Adrenal gland (tissue), 9 donors: ENCODE measurements at regions not wholly inside any gene's neighbourhood (a gene's known extent, or its start where the extent isn't known, plus 50 kb on each side); places are given as distances from the start of the nearest gene placed in this dataset.

Source experiments
- DNase-seq, 7 donors: peaks; one replicate each; pipeline ENCODE4 v3.0.0-alpha.2; 2019 to 2020
- H3K27ac ChIP-seq, 5 donors: fragments of 200-600 bp; sonication (generic) in 4 of 5; 1 replicate in 3 of 5; 2 replicates in 2 of 5; pipeline versions ENCODE4 v1.5.1 to v1.8.0; 2016 to 2020; ENCODE audit warnings: mild to moderate bottlenecking in 1 of 5
- H3K27me3 ChIP-seq: fragments of 200-600 bp; 2 replicates; pipeline ENCODE4 v1.8.0; 2021
- H3K36me3 ChIP-seq, 2 donors: fragments of 200-600 bp; replicated peaks in 1 of 2; 1 replicate in 1 of 2; 2 replicates in 1 of 2; pipeline versions ENCODE4 v1.5.1 to v1.8.0; 2018 to 2022
- H3K4me1 ChIP-seq, 2 donors: fragments of 200-600 bp; replicated peaks in 1 of 2; 1 replicate in 1 of 2; 2 replicates in 1 of 2; pipeline versions ENCODE4 v1.5.1 to v1.8.0; 2018 to 2021
- H3K4me3 ChIP-seq, 4 donors: fragments of 200-600 bp; sonication (generic) in 3 of 4; one replicate each; pipeline ENCODE4 v1.5.1; 2016 to 2018
- H3K9me3 ChIP-seq, 3 donors: fragments of 200-600 bp; sonication (generic) in 1 of 3; replicated peaks in 1 of 3; 1 replicate in 2 of 3; 2 replicates in 1 of 3; pipeline versions ENCODE4 v1.5.1 to v1.8.0; 2016 to 2021
- CTCF ChIP-seq, 6 experiments: fragments of 450-650 bp in 4 of 6; fragments of 200-600 bp in 2 of 6; sonication (generic) in 1 of 6; IDR thresholded peaks; 1 replicate in 5 of 6; 2 replicates in 1 of 6; pipeline versions ENCODE4 v1.5.1 to v1.8.0; 2016 to 2021; ENCODE audit warnings: antibody characterized with exemption in 6 of 6, mild to moderate bottlenecking in 2 of 6, moderate library complexity in 1 of 6
- POLR2A ChIP-seq, 2 donors: fragments of 450-650 bp; IDR thresholded peaks; one replicate each; pipeline ENCODE4 v1.6.1; 2017; ENCODE audit warnings: antibody characterized with exemption in 2 of 2, mild to moderate bottlenecking in 2 of 2, moderate library complexity in 1 of 2
- WGBS, 4 donors: extraction: QIAGEN DNeasy Blood & Tissue Kit in 2 of 4; methylation state at CpG; one replicate each; pipeline versions ENCODE4 v1.1.5 to v1.1.7; 2013 to 2017; 5-methylcytosine and 5-hydroxymethylcytosine counted together
- intact Hi-C, 2 donors: fragments of 100-400 bp; cut with DNase I; formaldehyde crosslinking; loops; one replicate each; pipeline versions ENCODE4 v1.14.1 to v1.15.0; 2022 to 2023
- donor health status: healthy with polysubstance abuse.
- donor health status: Bipolar disorder and iron deficiency.
- donor health status: DM: yes; HTN: yes; CAD: no.
- donor health status: DM: no; HTN: no; CAD: no.
- donor health status: DM: no; HTN: no; CAD: no.

GRCh38 chrY:15535784-15536511, 1011.6 kb downstream of the NLGN4Y start:
- H3K9me3 ChIP-seq, result no peaks in the 10 kb centered on the region
- no peaks in the 10 kb centered on the region for H3K36me3 ChIP-seq
- no peak overlapping the region for H3K27ac ChIP-seq
- H3K4me1 ChIP-seq, result no peaks in the 10 kb centered on the region
- 56 to 57% methylated on average over 4 of the region's 4 CpGs; no CpG with 5 or more reads in 2 of the 4 donors for WGBS, 4 donors
- H3K27me3 ChIP-seq, result no peaks in the 10 kb centered on the region
- no peak for DNase-seq
- TF ChIP-seq POLR2A (IDR thresholded peaks at IDR 0.05) (no peak), CTCF (IDR thresholded peaks at IDR 0.05) (no peak)
- intact Hi-C loops, result no loop called here
- H3K4me3 ChIP-seq, result no peak overlapping the region

DNA sequence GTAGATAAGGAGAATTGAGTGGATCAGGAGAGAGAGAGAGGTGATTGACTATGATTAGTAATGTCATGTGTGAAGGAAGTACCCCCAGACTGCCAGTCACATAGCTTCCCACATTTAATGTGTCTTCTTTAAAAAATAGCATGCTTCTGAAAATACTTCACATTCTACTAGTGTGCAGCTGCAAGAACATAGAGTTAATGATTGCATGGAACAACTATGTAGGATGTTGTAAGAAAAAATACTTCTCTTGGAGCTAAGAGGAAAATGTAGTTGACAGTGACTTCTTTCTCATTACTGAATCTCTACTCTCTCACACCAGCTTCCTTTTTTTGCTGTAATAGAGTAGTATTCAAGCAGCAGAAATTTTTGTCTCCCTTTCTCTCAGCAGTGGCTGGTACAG, 1016.2 kb downstream of the NLGN4Y start:
- Histone ChIP-seq H3K4me3 (no peak overlapping the region), H3K27me3 (no peaks in the 10 kb centered on the region), H3K9me3 (no peaks in the 10 kb centered on the region), H3K36me3 (no peaks in the 10 kb centered on the region), H3K27ac (no peak overlapping the region), H3K4me1 (no peaks in the 10 kb centered on the region)
- no peak for DNase-seq
- TF ChIP-seq CTCF (IDR thresholded peaks at IDR 0.05) (no peak), POLR2A (IDR thresholded peaks at IDR 0.05) (no peak)
- intact Hi-C loops, result no loop called here

- Histone ChIP-seq H3K4me3 (no peak overlapping the region), H3K27ac (no peak overlapping the region)
- DNase-seq, result no peak
Observed at GRCh38 chrY:15546177-15546754, 1021.9 kb downstream of the NLGN4Y start.

GRCh38 chrY:15552074-15552473, 1027.7 kb downstream of the NLGN4Y start:
- Histone ChIP-seq H3K4me3 (no peak overlapping the region), H3K9me3 (no peaks in the 10 kb centered on the region), H3K36me3 (no peaks in the 10 kb centered on the region), H3K27ac (no peak overlapping the region), H3K27me3 (no peaks in the 10 kb centered on the region), H3K4me1 (no peaks in the 10 kb centered on the region)
- TF ChIP-seq POLR2A (IDR thresholded peaks at IDR 0.05), result no peak
- no peak for TF ChIP-seq CTCF (IDR thresholded peaks at IDR 0.05)
- 67 to 68% methylated on average over 1 to 2 of the region's 2 CpGs; no CpG with 5 or more reads in 2 of the 4 donors for WGBS, 4 donors
- intact Hi-C loops, result no loop called here
- no peak for DNase-seq

More at GRCh38 chrY:15546177-15546754, 1021.9 kb downstream of the NLGN4Y start:
- H3K4me1 ChIP-seq, result no peaks in the 10 kb centered on the region
- no peaks in the 10 kb centered on the region for H3K9me3 ChIP-seq
- no peaks in the 10 kb centered on the region for H3K27me3 ChIP-seq
- intact Hi-C loops, result no loop called here
- WGBS, 4 donors, result 83 to 89% methylated on average over 1 of the region's 1 CpG; no CpG with 5 or more reads in 2 of the 4 donors
- TF ChIP-seq POLR2A (IDR thresholded peaks at IDR 0.05) (no peak), CTCF (IDR thresholded peaks at IDR 0.05) (no peak)
- no peaks in the 10 kb centered on the region for H3K36me3 ChIP-seq
